Nephron progenitor cell (in vitro differentiated cells): ENCODE measurements at regions not wholly inside any gene's neighbourhood (a gene's known extent, or its start where the extent isn't known, plus 50 kb on each side); places are given as distances from the start of the nearest gene placed in this dataset.

Source experiments
- DNase-seq: peaks from one replicate; pipeline ENCODE4 v3.0.0; 2021
- H3K27ac Mint-ChIP-seq: 2 replicates; pipeline ENCODE4 v1.8.0; 2021; ENCODE audit warnings: mild to moderate bottlenecking, moderate library complexity, mixed read lengths
- H3K27me3 Mint-ChIP-seq: 2 replicates; pipeline ENCODE4 v1.8.0; 2021; ENCODE audit warnings: mild to moderate bottlenecking, low read depth, mixed read lengths; ENCODE audit not compliant: poor library complexity
- H3K36me3 Mint-ChIP-seq: 2 replicates; pipeline ENCODE4 v1.8.0; 2021; ENCODE audit warnings: low read depth, mixed read lengths
- H3K4me1 Mint-ChIP-seq: 2 replicates; pipeline ENCODE4 v1.8.0; 2021; ENCODE audit warnings: mixed read lengths
- H3K4me3 Mint-ChIP-seq: 2 replicates; pipeline ENCODE4 v1.8.0; 2021; ENCODE audit warnings: mild to moderate bottlenecking, moderate library complexity, mixed read lengths
- H3K9me3 Mint-ChIP-seq: 2 replicates; pipeline ENCODE4 v1.8.0; 2021; ENCODE audit warnings: mild to moderate bottlenecking, moderate library complexity, mixed read lengths
- CTCF ChIP-seq: fragments of 200-600 bp; sonication (generic); IDR thresholded peaks from 2 replicates; pipeline ENCODE4 v1.5.0; 2021; ENCODE audit warnings: antibody characterized with exemption

- peaks cover 5% of the 10 kb centered on the region for H3K9me3 Mint-ChIP-seq
- H3K4me1 Mint-ChIP-seq = no peaks in the 10 kb centered on the region
Observed at GRCh38 chr3:18585004-18585968, 160.1 kb upstream of the SATB1 start.

GRCh38 chr3:18580268-18580667 lies 155.1 kb upstream of the SATB1 start:
- Mint-ChIP-seq H3K36me3 (no peaks in the 10 kb centered on the region), H3K27me3 (no peaks in the 10 kb centered on the region), H3K4me1 (no peaks in the 10 kb centered on the region), H3K27ac (no peak overlapping the region), H3K4me3 (no peak overlapping the region), H3K9me3 (peaks cover 5% of the 10 kb centered on the region)
- no peak for TF ChIP-seq CTCF
- no peak for DNase-seq

More at GRCh38 chr3:18585004-18585968, 160.1 kb upstream of the SATB1 start:
- no peak for DNase-seq
- no peaks in the 10 kb centered on the region for H3K27me3 Mint-ChIP-seq
- no peak overlapping the region for H3K4me3 Mint-ChIP-seq
- TF ChIP-seq CTCF = no peak
- H3K27ac Mint-ChIP-seq = no peak overlapping the region
- H3K36me3 Mint-ChIP-seq = no peaks in the 10 kb centered on the region

- H3K36me3 Mint-ChIP-seq = no peaks in the 10 kb centered on the region
- H3K4me3 Mint-ChIP-seq = no peak overlapping the region
- TF ChIP-seq CTCF = no peak
- H3K27ac Mint-ChIP-seq = no peak overlapping the region
- H3K4me1 Mint-ChIP-seq = no peaks in the 10 kb centered on the region
- no peak for DNase-seq
- H3K9me3 Mint-ChIP-seq = peaks cover 5% of the 10 kb centered on the region
- H3K27me3 Mint-ChIP-seq = no peaks in the 10 kb centered on the region
Observed at GRCh38 chr3:18579661-18580060, 154.5 kb upstream of the SATB1 start.

- H3K36me3 Mint-ChIP-seq = no peaks in the 10 kb centered on the region
- H3K27ac Mint-ChIP-seq = no peak overlapping the region
Observed at GRCh38 chr3:18575573-18575972, 150.4 kb upstream of the SATB1 start.

GRCh38 chr3:18572809-18573208 lies 147.7 kb upstream of the SATB1 start:
- H3K36me3 Mint-ChIP-seq = no peaks in the 10 kb centered on the region
- no peak for TF ChIP-seq CTCF
- no peaks in the 10 kb centered on the region for H3K4me1 Mint-ChIP-seq
- H3K27ac Mint-ChIP-seq = no peak overlapping the region
- H3K9me3 Mint-ChIP-seq = no peaks in the 10 kb centered on the region
- no peak overlapping the region for H3K4me3 Mint-ChIP-seq
- H3K27me3 Mint-ChIP-seq = no peaks in the 10 kb centered on the region
- DNase-seq = no peak

More at GRCh38 chr3:18575573-18575972, 150.4 kb upstream of the SATB1 start:
- H3K27me3 Mint-ChIP-seq = no peaks in the 10 kb centered on the region
- DNase-seq = no peak
- no peak for TF ChIP-seq CTCF
- H3K4me1 Mint-ChIP-seq = no peaks in the 10 kb centered on the region
- no peak overlapping the region for H3K4me3 Mint-ChIP-seq
- no peaks in the 10 kb centered on the region for H3K9me3 Mint-ChIP-seq

- Mint-ChIP-seq H3K27ac (no peak overlapping the region), H3K9me3 (no peaks in the 10 kb centered on the region), H3K4me1 (no peaks in the 10 kb centered on the region), H3K36me3 (no peaks in the 10 kb centered on the region), H3K4me3 (no peak overlapping the region), H3K27me3 (no peaks in the 10 kb centered on the region)
- TF ChIP-seq CTCF = no peak
- DNase-seq = no peak
Observed at GRCh38 chr3:18567293-18567692, 142.2 kb upstream of the SATB1 start.
